HG03045 (cell line): ENCODE measurements at regions not wholly inside any gene's neighbourhood (a gene's known extent, or its start where the extent isn't known, plus 50 kb on each side); places are given as distances from the start of the nearest gene placed in this dataset.

ENCODE experiments used
- ATAC-seq: cut with Tn5 transposase; IDR thresholded peaks from one replicate; pipeline ENCODE4 v1.9.1; 2021; ENCODE audit warnings: mild to moderate bottlenecking, moderate library complexity; ENCODE audit not compliant: unreplicated experiment

DNA sequence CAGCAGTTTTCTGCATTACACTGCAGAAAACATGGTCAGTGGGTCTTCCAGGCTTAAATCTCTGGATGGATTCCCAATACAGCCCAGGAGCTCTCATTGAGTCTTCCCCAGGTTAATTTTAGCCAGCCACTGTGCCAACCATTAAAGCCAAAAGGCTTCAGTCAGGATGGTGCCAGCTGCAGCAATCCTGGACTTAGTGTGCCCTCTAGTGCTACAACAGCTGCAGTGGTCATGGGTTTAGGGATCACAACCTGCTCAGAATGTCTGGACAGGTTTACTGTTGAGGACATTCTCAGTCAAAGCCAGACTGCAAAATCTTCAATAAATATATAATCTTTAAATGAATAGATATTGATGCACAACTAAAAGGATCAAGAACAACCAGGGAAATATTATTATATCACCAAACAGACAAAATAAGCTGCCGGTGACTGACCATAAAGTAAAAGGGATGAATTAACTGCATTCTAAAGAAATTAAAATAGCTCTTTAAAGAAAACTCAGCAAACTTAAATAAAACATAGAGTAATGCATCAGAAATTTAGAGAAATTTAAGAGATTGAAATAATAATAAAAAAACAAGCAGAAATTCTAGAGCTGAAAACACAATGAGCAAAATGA is 639.9 kb downstream of the SPOCK3 start:
- peak; percentile 78 for ATAC-seq

DNA sequence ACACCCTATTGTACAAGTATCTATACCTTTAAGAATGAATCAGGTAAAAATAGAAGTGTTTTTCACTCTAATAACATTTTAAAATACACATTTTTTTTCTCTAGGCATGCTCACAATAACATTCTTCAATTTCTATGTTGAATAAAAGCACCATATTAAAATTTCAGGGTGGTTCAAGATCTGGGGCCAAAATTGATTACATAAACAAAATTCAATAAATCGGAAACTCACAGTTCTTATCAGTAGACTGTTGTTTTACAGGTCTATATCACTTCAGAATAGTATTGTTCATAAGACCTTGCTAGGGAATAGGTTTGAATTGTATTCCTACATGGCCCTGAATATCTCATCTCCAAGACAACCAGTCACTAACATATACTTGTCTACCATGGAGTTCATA is 634.0 kb downstream of the SPOCK3 start:
- ATAC-seq: no peak

DNA sequence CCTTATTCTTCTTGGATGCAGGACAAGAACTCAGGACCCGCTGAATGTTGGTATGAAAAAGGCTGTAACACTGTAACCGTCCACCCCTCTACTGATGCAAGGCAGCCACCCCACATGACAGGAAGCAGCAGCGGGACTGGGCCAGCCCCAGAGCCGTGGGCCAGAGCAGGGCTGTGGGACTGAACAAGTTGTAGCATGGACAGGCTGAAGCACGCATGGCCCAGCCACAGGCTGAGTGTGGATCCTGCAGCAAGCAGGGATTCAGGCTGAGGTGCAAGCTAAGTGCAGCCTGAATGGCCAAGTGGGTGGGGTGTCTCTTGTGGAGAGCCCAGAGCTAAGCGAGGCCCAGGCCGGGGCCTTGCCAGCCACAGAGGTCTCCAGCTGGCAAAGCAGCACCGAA is 632.2 kb downstream of the SPOCK3 start:
- ATAC-seq: no peak

DNA sequence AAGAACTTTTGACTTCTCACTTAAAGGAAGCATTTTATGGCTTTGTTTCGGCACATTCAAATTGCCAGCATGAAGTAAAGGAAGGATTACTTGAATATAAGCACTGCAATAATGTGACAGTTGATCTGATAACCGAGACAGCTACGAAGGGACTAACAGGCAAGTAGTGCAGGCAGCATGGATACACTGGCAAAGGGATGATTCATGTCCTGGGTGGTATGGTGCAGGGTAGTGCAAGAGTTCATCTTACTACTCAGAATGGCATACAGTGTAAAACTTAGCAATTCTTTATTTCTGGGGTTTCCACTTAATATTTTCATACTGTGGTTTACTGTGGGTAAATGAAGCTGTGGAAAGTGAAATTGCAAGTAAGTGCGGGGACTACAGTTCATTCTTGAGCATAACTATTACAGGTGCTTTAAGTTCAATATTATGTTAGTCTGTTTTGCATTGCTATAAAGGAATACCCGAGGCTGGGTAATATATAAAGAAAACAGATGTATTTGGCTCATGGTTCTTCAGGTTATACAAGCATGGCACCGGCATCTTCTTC is 611.8 kb downstream of the SPOCK3 start:
- no peak for ATAC-seq

DNA sequence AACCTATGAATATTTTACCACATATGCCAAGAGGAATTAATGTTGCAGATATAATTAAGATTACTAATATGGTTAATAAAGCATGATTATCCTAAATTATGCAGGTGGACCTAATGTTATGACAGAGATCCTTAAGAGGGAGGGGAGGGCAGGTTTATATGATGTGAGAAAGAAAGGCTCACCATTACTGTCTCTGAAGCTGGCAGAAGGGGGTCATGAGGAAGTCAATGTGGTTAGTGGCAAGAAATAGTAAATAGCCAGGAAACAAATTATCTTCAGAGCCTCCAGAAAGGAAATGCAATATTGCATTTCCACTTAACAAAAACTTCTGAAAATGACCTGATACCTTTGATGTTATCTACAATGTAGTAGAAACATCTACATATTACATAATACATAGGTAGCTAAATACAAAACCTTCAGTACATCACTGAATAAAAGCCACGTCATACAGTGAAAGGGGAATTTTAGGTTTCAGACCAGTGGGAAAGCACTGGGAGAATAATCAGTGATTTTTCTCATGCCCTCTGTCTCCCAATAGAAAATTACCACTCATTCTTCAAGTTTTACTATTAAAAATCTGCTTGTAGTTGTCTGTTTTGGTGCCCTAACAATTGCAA is 609.2 kb downstream of the SPOCK3 start:
- no peak for ATAC-seq

DNA sequence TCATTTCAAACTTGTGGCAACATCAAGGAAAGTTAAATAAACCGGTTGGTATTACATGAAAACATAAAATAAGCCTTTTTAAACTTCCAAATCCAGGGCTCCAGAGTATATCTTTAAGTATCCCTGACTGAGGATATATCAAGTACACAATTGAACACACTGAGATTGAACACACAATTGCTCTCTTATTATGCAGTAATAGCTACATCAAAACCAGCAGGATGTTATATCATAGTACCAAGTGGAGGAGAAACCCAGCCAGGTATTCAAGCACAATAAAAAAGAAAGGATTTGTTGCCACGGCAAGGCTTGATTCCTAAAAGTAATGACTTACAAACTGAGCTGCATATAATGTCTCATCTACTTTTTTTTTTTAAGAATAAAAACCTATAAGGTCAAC is 605.8 kb downstream of the SPOCK3 start:
- no peak for ATAC-seq

DNA sequence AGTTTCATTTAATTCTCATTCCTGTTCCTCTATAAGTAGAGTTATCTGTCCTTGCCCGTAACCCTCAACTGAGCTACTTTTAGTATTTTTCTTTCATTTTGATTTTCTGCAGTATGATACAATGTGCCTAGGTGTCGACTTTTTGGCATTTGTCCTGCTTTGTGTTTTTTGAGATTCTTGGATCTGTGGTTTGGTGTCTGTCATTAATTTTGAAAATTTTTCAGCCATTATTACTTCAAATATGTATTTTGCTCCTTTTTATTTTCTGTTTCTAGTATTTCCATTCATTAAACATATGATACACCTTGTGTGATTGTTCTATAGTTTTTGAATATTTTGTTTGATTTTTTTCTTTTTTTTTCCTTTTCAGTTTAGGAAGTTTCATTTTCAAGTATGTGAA is 598.9 kb downstream of the SPOCK3 start:
- no peak for ATAC-seq

DNA sequence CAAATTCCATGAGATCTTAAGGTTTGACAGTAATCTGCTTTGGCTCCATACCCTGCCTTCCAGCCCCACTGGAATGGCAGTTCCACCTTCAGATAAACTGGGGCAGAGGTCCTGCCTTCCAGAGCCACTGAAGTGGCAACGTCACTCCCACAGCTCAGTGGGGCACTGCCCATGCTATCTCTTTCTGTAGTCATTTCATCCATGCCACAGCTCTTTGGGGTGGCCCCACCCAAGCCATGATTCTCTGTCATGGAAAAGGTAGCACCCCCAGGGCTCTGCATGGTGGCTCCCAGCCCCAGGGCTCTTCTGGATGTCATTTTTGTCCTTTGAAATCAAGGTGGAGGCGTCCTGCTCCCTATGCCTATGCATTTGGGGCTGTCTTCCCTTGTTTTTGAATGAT is 596.5 kb downstream of the SPOCK3 start:
- ATAC-seq: no peak

DNA sequence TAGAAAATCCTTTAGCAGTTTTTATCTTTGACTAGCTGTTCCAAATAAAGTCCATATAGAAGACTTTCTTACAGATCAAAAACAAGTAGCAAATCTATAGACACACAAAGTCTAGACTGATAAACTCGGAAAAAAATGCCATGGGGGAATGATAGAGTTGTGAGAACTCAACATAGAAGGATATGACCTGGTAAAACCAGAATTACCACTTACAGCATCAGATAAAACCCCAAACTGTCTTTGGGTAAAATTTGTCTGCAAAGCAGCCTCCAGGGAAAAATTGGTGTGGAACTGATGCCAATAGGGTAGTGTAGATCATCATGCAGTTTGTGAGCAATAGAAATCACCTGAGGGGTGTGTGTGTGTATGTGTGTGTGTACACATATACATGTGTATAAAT is 579.1 kb downstream of the SPOCK3 start:
- no peak for ATAC-seq

DNA sequence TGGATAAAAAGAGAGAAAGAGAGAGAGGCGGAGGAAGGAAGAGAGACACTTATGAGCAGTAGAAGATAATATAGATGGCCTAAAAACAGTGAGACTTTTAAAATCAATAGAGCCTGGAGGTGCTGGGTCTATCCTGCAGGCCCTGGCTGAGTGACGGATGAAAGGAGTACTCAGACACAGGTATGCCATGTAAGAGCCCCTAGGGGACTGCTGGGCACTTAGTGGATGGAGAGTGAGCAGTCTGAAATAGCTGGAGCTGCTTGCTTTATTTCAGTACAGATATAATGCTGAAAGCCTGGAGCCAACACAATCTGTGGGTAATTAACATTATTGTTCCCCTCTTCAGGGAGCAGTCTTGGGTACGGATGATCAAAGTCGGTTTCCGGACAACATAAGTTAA is 578.6 kb downstream of the SPOCK3 start:
- no peak for ATAC-seq

DNA sequence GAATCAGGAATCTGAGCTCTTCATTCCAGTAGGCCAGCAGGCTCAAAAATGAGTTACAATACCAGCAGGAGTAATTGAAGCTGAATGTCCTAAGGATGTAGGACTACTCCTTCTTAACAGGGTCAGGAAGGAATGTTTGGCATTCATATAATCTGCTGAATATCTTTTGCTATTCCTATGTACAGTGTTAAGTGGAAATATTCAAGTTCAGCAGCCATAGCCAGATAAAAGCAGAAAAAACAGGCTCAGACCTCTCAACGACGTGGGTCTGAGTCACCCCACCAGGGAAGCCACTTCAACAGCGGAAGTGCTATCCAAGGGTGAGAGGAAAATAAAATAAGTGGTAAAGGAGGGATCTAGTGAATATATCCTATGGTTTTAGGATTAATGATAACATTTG is 577.0 kb downstream of the SPOCK3 start:
- ATAC-seq: no peak

DNA sequence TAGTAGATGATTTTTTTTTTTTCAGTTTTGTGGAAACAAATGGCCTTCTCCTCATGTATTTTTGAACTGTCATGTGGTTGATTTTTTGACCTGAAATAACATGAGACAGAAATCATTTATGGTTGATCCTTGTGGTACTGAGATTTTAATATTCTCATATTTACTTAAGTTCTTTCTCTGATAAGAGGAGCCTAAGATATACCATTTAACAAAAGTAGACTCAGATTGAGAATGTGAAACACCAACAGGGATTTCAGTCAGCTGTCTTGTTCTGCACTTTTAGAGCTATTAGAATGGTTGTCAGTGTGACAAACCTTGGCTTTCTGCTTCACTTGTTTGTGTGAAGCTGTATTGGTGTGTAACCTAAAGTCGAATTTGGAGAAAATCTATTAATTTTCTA is 575.7 kb downstream of the SPOCK3 start:
- ATAC-seq: no peak

DNA sequence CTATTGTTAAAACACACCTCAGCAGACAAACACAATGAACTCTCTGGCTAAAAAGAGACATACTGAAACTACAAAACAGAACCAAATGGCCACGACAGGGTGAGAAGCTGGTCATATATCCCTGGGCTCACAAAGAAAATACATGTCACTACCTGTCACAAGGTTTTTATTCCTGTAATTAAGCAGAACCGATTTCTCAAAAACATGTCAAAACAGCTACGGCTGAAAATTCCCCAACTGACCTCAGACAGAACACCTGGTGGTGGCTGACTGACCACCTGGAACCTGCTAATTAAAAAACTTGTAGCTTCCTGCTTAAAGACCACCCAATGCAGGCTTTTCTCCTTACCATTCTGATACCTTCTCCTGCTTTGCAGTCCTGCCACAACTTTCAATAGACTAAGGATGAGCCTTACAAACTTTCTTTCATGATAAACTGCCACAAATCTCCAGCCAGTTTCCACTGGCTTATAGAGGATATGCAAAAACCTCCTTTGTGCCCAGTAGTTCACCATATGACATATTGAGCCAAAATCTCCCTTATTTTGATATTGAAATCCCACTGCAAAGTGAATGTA is 571.9 kb downstream of the SPOCK3 start:
- peak; percentile 95 for ATAC-seq

DNA sequence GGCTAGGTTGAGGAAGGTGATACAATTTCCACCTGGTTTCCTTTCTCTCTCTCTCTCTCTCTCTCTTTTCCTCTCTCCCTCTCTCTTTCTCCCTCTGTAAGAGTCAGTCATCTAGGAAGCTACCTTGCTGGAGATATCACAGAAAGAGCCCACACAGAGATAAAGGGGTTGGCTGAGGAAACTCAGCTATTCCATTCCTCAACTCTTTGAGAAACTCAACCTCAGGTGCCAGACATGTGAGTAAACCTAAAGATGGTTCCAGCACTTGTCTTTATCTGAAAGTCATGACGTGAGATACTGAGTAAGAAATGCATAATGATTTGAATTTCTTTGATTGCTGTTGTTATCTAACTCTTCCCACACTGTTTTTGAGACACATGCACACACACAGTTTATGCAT is 564.0 kb downstream of the SPOCK3 start:
- no peak for ATAC-seq

DNA sequence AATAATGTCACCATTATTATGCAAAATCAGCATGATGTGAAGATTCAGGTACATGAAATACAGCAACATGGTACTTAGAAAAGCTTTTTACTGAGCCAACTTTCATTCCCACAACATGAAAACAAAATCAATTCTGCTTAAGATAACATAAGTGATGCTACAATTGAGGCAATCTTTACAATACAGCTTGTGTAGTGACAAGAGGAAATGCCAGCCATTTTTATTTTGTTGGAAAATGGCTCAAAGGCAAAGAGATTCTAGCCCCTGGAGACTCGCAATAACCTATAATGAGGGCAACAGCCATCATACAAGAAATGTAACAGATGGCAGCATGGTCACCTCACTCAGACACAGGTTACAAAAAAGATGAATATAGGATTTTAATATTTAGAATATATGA is 560.4 kb downstream of the SPOCK3 start:
- no peak for ATAC-seq

DNA sequence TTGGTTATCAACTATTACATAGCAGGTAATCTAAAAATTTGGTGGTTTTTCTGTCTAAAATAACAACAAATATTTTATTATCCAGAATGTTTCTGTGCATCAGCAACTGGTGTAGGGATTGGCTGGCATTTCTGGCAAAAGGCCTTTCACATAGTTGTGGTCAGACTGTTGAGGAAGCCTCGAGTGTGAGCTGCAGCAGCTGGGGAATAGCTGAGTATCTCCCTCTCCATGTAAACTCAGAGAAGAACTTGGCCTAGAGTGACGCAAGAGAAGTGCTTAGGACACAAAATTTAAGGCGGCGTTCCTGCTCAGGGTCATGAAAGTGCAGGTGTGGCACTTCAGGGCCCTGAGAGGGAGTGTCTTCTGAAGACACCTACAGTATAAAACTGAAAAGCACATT is 558.9 kb downstream of the SPOCK3 start:
- no peak for ATAC-seq

DNA sequence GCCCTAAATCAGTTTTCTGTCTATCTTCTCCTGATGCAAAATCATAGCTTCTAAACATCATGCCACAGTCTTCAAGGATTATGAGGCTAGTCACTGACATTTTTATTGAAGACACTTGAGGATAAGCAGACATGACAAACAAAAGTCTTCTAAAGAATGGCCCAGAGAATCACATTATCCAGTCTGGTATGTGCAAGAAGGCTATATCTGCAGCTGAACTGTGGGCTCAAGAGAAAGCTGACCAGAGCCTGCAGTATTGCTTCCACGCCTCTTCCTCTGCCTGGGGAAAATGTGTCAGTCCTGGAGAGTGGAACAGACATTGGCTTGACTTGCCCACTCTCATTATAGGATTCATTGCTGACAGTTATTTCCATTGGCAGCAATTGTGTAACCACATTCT is 553.5 kb downstream of the SPOCK3 start:
- ATAC-seq: no peak

DNA sequence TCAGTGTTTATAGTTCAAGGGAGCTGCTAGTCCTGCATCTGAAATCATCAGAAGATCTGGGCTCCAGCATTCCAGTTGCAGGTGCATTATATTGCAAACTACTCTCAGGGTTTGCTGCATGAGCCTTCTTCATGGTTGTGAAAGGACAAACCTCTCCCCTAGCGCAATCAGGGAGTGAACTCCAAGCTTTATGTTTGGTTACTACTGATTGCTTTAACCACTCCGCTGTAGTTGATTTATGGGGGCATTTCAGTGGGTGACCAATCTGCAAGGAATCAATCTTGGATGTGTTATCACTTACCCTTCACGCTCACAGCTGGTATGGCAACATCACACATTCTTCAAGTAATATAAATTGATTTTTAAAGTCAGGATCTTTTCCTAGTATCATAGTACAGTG is 552.1 kb downstream of the SPOCK3 start:
- ATAC-seq: no peak
